Gastrocnemius medialis (tissue), 4 donors: ENCODE measurements at regions not wholly inside any gene's neighbourhood (a gene's known extent, or its start where the extent isn't known, plus 50 kb on each side); places are given as distances from the start of the nearest gene placed in this dataset.

Source experiments
- ATAC-seq, 2 donors: fragments of 150-250 bp; one replicate each; pipeline ENCODE4 v1.9.1; 2016
- DNase-seq, 2 donors: peaks; one replicate each; pipeline ENCODE4 v3.0.0-alpha.2; 2019
- H3K27ac ChIP-seq, 4 donors: fragments of 200-600 bp; sonication (generic); 1 replicate in 1 of 4; 2 replicates in 3 of 4; pipeline ENCODE4 v1.5.1; 2016 to 2018; ENCODE audit warnings: mild to moderate bottlenecking in 2 of 4, moderate library complexity in 1 of 4
- H3K27me3 ChIP-seq, 3 donors: fragments of 200-600 bp; sonication (generic) in 2 of 3; 1 replicate in 1 of 3; 2 replicates in 2 of 3; pipeline versions ENCODE4 v1.5.1 to v1.6.0; 2016 to 2019; ENCODE audit warnings: mild to moderate bottlenecking in 1 of 3, moderate library complexity in 1 of 3
- H3K36me3 ChIP-seq, 2 donors: fragments of 200-600 bp; sonication (generic) in 1 of 2; one replicate each; pipeline ENCODE4 v1.5.1; 2017 to 2018
- H3K4me1 ChIP-seq, 2 donors: fragments of 200-600 bp; sonication (generic) in 1 of 2; one replicate each; pipeline ENCODE4 v1.5.1; 2016 to 2017; ENCODE audit warnings: mild to moderate bottlenecking in 2 of 2
- H3K4me3 ChIP-seq, 4 donors: fragments of 200-600 bp; sonication (generic) in 3 of 4; 1 replicate in 1 of 4; 2 replicates in 3 of 4; pipeline ENCODE4 v1.5.1; 2016 to 2019; ENCODE audit warnings: mild to moderate bottlenecking in 2 of 4
- H3K9me3 ChIP-seq, 3 donors: fragments of 200-600 bp; sonication (generic) in 2 of 3; 1 replicate in 1 of 3; 2 replicates in 2 of 3; pipeline ENCODE4 v1.5.1; 2016 to 2019
- CTCF ChIP-seq, 5 experiments: fragments of 450-650 bp in 3 of 5; fragments of 200-600 bp in 2 of 5; sonication (generic) in 2 of 5; IDR thresholded peaks in 4 of 5; conservative IDR thresholded peaks in 1 of 5; 1 replicate in 4 of 5; 2 replicates in 1 of 5; pipeline ENCODE4 v1.5.1; 2016 to 2019; ENCODE audit warnings: antibody characterized with exemption in 5 of 5, mild to moderate bottlenecking in 3 of 5, moderate library complexity in 3 of 5
- POLR2A ChIP-seq, 2 donors: fragments of 450-650 bp; IDR thresholded peaks; one replicate each; pipeline ENCODE4 v1.6.1; 2017; ENCODE audit warnings: antibody characterized with exemption in 2 of 2, mild to moderate bottlenecking in 2 of 2, moderate library complexity in 2 of 2
- in situ Hi-C, 4 donors: fragments of 200-750 bp; cut with MboI; loops; one replicate each; pipeline versions ENCODE4 v1.15.0 to v1.8.0; 2017; ENCODE audit warnings: low sequenced_read_pairs in 4 of 4
- intact Hi-C: fragments of 100-400 bp; cut with DNase I; formaldehyde crosslinking; loops from one replicate; pipeline ENCODE4 v1.15.1; 2023; ENCODE audit warnings: low total_unique reads

- intact Hi-C loops, result loop anchor here (10.0 kb wide), 3 partner anchors 134 to 394 kb away; no protein-coding TSS in a partner anchor
- TF ChIP-seq POLR2A (IDR thresholded peaks at IDR 0.05) (no peak), CTCF (IDR thresholded peaks at IDR 0.05 in 4 of 5, conservative IDR thresholded peaks at IDR 0.05 in 1 of 5) (no peak)
Measured at GRCh38 chr12:13270817-13271216, 74.3 kb downstream of the EMP1 start.

More at GRCh38 chr12:13270817-13271216, 74.3 kb downstream of the EMP1 start:
- in situ Hi-C loops, result loop anchor here in 2 of 4 donors (10.0 to 25.0 kb wide), 2 partner anchors 264 to 891 kb away; no protein-coding TSS in a partner anchor
- H3K4me3 ChIP-seq, result no peak overlapping the region
- no peak overlapping the region for H3K27ac ChIP-seq
- H3K27me3 ChIP-seq, result no peaks in the 10 kb centered on the region
- DNase-seq (no peak), ATAC-seq (no peak)
- H3K9me3 ChIP-seq, result no peaks in the 10 kb centered on the region
- H3K4me1 ChIP-seq, result no peaks in the 10 kb centered on the region
- no peaks in the 10 kb centered on the region for H3K36me3 ChIP-seq
